Gastrocnemius medialis (tissue), 4 donors: ENCODE measurements at regions not wholly inside any gene's neighbourhood (a gene's known extent, or its start where the extent isn't known, plus 50 kb on each side); places are given as distances from the start of the nearest gene placed in this dataset.

Experiments
- CTCF ChIP-seq, 5 experiments: fragments of 450-650 bp in 3 of 5; fragments of 200-600 bp in 2 of 5; sonication (generic) in 2 of 5; IDR thresholded peaks in 4 of 5; conservative IDR thresholded peaks in 1 of 5; 1 replicate in 4 of 5; 2 replicates in 1 of 5; pipeline ENCODE4 v1.5.1; 2016 to 2019; ENCODE audit warnings: antibody characterized with exemption in 5 of 5, mild to moderate bottlenecking in 3 of 5, moderate library complexity in 3 of 5
- POLR2A ChIP-seq, 2 donors: fragments of 450-650 bp; IDR thresholded peaks; one replicate each; pipeline ENCODE4 v1.6.1; 2017; ENCODE audit warnings: antibody characterized with exemption in 2 of 2, mild to moderate bottlenecking in 2 of 2, moderate library complexity in 2 of 2

- TF ChIP-seq CTCF (IDR thresholded peaks at IDR 0.05 in 4 of 5, conservative IDR thresholded peaks at IDR 0.05 in 1 of 5) (no peak), POLR2A (IDR thresholded peaks at IDR 0.05) (no peak)
These were observed 313.8 kb upstream of the TEX13C start for GRCh38 chrX:125005863-125006262.
